ENCODE measurements at regions not wholly inside any gene's neighbourhood (a gene's known extent, or its start where the extent isn't known, plus 50 kb on each side); places are given as distances from the start of the nearest gene placed in this dataset.

DNA sequence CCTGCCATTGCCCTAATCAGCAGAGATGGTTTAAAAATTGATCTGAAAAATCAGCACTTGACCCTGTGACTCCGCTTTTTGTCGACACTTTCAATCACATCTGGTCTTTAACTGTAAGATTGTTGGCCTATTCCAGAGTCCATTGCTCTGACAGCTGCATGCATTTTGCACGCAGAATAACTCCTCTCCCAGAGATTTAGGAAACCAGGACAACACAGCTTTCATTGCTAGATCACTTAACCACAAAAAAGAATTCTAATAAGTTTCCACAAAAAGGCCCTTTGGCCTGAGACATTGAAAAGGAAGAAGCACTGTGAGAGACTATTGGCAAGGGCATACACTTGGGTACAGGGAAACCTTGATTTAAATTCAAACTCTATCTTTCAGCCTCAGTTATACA, 373.1 kb downstream of the TGFB2 start:
- TF ChIP-seq CTCF (IDR thresholded peaks at IDR 0.05; ENCODE audit: low read depth, low read length, missing control alignments), result no peak
- H3K4me3 ChIP-seq (replicated peaks; ENCODE audit: low read depth, low read length), result no peak overlapping the region
- DNase-seq (ENCODE audit: extremely low read depth, low read depth), result no peak

- DNase-seq (ENCODE audit: extremely low read depth, low read depth), result no peak
- no peak for TF ChIP-seq CTCF (IDR thresholded peaks at IDR 0.05; ENCODE audit: low read depth, low read length, missing control alignments)
- no peak overlapping the region for H3K4me3 ChIP-seq (replicated peaks; ENCODE audit: low read depth, low read length)
Observed at GRCh38 chr1:218718977-218719376, 373.8 kb downstream of the TGFB2 start.

DNA sequence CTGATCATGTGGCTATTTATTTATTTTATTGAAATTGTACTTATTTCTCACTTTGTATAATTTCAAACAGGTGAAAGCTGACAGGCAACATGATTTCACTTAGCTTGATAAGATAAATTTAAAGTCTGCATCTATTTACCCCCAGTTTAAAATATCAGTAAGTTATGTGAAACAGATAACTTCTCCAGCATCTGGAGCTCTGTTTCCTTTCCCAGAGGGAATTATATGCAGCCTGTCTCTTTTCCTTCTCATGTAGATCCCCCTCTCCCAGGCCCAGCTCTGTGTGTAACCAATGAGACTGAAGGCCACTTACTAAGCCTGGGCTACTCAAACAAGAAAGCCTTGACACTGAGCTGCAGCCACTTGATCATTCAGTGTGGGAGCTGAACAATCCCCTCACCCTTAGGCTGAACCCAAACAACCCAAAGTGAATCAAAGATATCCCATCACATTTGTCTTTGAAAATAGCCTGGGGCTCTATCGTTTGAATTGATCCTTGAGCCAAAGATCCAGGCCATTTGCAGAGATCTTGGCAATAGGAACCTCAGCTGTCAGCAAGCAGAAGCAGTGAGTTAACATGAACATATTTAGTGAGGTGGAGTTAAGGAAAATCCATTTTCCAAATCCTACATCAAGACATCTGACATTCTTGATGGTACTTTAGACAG, 383.9 kb downstream of the TGFB2 start:
- no peak for DNase-seq (ENCODE audit: extremely low read depth, low read depth)
- no peak for TF ChIP-seq CTCF (IDR thresholded peaks at IDR 0.05; ENCODE audit: low read depth, low read length, missing control alignments)
- H3K4me3 ChIP-seq (replicated peaks; ENCODE audit: low read depth, low read length), result no peak overlapping the region

DNA sequence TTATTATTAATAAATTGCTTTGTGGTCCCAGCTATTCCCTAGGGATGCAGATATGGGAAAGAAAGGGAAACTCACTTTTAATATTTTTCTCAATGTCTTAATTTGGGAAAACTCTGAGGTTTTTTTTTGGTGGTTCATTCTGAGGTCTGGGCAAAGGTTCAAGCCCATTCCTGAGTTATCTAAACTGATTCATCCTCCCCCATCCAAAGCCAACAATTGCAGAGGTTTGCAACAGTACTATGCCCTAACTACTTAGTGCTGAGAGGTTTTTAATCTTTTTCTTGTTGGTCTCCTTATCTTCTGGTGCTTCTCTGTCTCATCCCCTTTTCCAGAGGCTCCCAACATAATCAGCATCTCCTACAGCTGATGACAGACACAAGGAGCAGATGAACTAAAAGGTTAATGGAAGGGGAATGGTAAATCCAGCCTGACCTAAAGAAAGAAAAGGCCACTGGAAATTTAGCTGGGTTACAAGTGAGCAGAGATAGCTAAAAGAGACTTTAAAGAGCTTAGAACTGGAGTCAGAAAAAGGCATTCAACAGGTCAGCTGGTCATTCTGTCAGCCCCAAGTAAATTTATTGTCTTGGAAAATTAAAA, 390.4 kb downstream of the TGFB2 start:
- DNase-seq (ENCODE audit: extremely low read depth, low read depth), result no peak
- TF ChIP-seq CTCF (IDR thresholded peaks at IDR 0.05; ENCODE audit: low read depth, low read length, missing control alignments), result no peak
- no peak overlapping the region for H3K4me3 ChIP-seq (replicated peaks; ENCODE audit: low read depth, low read length)

DNA sequence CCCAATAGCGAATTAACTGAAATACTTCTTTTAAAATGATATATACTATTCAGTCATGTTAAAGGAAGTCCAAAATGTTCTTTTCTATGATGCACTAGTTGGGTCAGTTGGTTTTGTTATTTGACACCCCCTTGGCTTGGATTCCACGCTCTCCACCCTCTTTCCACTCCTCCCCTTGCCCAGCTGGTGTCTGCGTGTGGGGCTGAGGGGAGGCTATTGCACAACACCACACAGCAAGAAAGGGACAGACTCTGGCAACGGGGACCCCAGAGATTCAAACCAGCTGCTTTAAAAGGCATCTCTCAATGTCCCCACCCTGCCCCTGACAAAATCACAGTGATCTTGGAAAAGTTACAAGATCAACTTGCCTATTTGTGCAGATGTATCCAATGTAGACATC, 394.3 kb downstream of the TGFB2 start:
- DNase-seq (ENCODE audit: extremely low read depth, low read depth), result no peak
- H3K4me3 ChIP-seq (replicated peaks; ENCODE audit: low read depth, low read length), result no peak overlapping the region
- no peak for TF ChIP-seq CTCF (IDR thresholded peaks at IDR 0.05; ENCODE audit: low read depth, low read length, missing control alignments)

DNA sequence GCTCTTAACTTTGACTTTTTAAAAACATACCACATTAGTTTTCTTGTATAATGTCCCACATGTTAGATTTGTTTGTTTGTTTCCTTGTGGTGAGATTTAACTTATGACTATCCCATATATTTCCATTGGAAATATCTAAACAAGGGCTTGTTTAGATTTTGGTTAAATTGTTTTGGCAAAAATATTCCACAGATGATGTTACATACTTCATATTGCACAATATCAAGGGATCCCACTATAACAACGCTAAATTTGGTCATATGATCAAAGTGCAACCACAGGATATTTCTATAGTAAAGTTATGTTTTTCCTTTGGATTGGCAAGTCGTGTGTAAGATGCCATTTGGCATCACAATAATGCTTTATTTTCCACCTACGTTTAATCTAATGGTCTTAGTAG, 396.7 kb downstream of the TGFB2 start:
- DNase-seq (ENCODE audit: extremely low read depth, low read depth), result no peak
- TF ChIP-seq CTCF (IDR thresholded peaks at IDR 0.05; ENCODE audit: low read depth, low read length, missing control alignments), result no peak
- no peak overlapping the region for H3K4me3 ChIP-seq (replicated peaks; ENCODE audit: low read depth, low read length)
